Activated CD4-positive, alpha-beta T cell treated with anti-CD3 and anti-CD28 coated beads, Interleukin-10, Interleukin-2, amounts not matched to agents 100 ng/mL and 50 ng/mL, durations not matched to agents 16 hours and 8 hours (primary cell): ENCODE measurements at regions not wholly inside any gene's neighbourhood (a gene's known extent, or its start where the extent isn't known, plus 50 kb on each side); places are given as distances from the start of the nearest gene placed in this dataset.

Experiments used
- DNase-seq: peaks from one replicate; pipeline ENCODE4 v3.0.0-alpha.2; 2020

DNA sequence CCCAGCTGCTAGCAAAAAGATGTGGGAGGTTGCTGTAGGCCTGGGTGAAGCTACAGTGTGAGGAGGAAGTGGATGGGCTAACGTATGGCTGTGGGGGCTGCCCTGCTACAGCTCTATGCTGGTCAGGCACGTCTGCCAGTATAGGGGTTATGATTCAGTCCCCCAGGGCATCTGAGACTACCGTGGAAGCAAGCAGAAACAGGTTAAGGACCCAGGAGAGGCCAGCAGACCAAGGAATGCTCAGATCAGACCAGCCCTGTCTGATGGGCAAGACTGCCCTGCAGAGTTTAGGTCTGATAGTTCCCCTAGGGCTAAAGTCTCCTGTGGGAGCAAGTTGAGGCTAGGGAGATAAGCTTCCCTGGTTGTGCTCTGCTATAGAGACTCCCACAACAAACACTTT lies 416.1 kb upstream of the CTNND2 start:
- no peak for DNase-seq

DNA sequence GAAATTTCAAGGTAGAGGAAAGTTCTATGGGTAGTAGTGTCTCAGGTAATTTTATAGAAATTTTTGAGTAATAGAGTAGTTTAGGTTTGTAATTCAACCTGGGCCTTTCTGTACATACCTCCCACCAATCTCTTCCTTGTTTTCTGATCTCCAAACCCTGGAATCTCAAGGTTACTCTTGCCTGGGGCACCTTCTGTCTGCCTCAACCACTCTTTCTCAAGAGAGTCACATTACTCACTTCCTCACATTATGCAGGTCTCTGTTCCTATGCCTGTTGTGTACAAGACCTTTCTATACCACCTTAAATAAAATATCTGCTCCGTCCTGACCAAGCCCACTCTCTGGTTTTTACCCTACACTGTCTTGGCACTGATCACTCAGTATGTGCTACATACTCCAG lies 412.6 kb upstream of the CTNND2 start:
- DNase-seq, result no peak

DNA sequence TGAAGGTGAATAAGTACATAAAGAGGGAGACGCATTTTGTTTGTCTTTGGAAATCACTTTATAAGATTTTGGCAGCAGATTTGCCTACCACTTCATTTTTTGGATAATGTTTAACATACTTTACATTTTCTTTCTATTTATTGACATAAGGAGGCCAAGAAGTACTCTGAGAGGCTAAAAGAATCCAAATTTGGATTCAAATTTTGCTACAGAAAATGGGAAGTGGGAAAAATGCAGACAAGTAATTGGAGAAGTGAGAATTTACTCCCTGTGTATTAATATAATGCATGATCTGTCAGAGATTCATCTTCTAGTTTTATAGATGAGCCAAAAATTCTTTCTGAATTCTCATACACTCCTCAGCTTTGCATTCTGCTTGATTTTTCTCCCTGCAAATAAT lies 411.2 kb upstream of the CTNND2 start:
- no peak for DNase-seq

DNA sequence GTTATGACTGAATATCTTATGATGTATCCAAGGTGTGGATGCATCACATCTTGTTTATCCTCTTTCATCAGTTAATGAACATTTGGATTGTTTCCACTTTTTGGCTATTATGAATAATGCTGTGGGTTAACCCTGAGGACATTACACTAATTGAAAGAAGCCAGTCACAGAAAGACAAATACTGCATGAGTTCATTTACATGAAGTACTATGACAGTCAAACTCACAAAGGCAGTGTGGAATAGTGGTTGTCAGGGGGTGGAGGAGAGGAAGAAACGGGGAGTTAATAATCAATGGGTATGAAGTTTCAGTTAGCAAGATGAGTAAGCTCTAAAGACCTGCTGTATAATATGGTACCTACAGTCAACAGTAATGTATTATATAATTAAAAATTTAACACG lies 409.4 kb upstream of the CTNND2 start:
- no peak for DNase-seq

DNA sequence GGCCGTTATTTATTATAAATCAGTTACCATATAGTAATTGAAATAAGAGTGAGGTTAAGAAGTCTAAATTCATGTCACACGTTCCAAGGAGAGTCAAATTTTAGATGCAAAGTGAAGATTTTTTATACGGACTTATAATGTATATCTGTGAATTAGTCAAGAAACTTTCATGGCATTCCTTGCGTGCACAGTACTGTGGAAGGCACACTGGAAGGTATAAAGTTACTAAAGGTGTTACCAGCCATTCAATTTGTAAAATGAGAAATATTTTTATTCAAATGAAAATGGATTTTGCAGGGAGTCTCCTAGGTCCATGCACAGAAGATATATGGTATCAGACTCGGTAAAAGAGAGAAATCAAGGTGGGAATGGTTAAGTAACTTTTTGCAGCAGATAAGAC lies 408.1 kb upstream of the CTNND2 start:
- DNase-seq, result no peak

DNA sequence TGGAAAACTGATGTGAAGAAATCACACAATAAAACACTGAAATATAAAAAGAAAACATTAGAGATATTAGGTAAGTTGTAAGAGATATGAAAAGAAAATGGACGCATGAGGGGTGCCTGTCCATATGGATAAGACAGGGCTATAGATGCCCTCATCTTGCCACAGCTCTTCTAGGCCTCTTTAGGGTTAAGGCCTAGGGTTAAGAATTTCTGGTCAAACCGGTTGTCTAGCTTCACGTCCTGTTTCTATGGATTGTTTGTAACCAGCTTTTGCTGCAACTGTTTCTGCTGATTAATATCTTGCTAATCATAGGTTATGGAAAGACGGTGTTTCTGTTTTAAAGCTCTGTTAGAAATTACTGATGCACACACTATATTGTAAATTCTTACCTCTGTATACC lies 389.9 kb upstream of the CTNND2 start:
- no peak for DNase-seq

DNA sequence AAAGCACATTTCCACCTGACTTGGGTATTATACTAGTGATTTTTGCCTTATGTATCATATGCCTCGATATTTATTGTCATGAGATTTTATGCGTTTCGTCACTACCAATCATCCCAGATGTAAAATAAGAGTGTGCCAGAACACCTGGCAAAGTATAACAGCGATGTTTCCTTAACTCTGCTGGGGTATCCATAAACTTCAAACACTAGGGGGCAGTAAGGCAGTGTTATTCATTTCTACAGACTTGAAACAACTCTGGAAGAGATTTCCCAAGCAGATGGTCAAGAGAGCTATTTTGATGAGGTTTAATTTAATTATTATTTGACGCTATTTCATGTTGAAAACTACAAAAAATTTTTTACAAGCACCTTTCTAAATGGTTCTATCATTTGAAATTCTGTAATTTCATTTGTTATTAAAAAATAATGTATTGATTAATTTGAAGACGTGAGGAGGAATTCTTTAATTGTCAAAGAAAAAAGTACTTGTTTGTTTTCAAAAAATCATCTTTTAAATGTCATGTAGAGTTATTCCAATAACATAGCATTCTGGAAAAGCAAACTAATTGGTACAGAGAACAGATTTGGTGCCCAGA lies 388.5 kb upstream of the CTNND2 start:
- peak; percentile 1 for DNase-seq

DNA sequence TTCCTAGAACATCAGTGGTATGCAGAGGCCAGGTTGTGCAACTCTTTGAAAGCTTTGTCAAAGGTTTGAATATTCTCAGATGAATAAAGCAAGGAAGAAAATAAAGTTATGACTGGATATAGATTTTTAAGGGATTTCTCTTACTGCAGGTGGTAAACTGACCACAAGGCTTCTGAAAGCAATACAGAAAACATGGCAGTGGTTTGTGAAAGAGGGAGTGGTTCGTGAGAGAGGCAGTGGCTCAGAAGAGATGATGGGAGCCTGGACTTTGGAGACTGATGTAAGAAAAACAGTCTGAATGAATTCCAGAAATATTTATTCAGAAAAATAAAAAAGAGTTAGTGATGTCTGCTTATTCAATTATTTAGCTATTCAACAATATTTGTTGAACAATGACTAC lies 380.4 kb upstream of the CTNND2 start:
- DNase-seq, result no peak

DNA sequence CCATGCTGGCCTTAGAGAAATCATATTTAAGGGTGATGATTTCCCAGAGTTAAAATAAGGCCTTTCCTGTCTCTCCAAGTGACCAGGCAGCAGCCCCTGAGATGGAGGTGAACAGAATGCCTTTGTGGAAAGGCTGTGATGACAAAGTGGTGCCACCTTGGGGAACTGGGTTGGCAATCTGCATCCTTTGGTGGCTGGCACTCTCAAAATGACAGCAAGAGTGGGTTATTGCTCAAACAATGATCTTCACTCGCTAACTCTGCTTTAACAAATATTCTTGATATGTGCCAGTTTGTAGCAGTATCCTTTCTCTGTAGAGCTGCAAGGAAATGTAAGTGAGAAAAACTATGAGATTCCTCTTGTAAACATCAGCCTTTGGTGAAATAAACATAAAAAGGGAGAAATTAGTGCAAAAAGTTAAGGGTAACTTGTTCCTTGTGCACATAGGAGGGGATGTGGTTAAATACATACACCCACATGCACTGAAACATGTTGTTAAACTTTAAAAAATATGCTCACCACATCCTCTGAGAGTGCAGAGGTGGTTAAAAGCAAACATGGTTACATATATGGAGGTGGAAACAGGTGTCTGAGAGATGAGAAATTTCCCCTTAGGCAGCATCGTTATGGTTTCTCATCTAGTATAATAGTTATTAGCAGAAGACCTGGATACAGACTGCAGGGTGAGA lies 373.4 kb upstream of the CTNND2 start:
- no peak for DNase-seq

DNA sequence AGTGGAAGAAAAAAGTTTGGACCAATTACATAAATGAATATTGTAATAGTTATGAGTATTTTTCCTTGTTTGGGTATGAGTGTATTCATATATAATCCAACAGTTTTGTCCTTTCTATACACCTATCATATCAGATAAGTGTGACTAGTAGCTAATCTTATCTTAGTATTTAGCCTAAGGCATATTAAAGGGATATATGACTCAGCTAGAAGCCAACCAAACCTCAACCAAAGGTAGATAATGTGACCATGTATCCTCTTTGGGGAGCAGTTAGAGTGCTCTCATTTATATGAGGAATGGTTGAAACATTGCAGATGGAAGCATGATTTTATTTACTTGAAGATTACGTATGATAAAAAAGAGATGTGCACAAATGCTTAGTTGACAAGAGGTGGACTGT lies 370.0 kb upstream of the CTNND2 start:
- DNase-seq, result no peak

DNA sequence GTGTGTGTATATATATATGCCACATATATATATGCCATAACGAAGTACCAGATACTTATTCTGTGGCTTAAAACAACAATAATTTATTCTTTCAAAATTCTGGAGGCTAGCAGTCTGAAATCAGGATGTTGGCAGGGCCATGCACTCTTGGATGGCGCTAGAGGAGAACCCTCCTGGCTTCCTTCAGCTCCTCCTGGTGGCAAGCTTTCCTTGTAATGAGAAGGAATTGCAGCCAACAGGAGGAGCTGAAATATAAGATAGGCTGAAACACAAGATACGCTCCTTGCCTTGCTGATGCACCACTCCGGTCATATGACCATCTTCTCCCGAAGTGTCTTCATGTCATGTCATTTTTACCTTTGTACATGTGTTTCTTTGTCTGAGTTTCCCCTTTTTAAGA lies 368.1 kb upstream of the CTNND2 start:
- DNase-seq, result no peak

DNA sequence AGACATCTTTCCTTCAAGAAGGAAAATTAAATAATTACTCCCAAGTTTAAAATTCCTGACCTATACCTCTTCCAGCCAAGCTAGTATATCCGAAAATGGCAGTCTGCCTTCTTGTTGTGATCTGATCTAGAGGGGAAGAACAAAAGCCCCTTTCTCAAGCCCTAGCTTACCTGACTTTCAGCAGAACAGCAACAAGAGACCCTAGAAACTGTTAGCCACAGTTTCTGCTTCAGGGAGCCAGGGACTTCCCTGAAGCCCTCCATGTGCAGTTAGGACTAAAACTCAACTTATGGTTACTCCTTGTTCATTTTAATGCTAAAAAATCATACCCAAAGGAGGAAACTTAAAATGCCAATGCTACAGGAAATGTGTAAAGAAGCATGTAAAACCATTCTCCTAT lies 366.7 kb upstream of the CTNND2 start:
- no peak for DNase-seq

DNA sequence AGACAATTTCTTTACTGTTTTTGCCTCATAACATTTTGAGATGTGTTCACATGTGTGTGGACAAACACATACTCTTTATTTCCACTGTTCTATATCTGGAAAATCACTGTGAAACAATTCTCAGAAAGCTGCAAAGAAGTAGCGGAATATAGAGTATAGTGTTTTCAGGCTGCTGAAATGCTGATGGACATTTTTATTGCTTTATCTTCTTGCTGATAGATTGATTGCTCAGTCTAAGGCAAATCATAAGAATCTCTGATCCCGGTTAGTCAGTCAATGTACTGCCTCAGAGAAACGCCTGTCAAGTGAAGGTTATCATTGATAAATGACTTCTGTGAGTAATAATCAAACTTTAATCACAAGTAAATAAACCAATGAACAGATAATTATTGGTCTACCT lies 364.9 kb upstream of the CTNND2 start:
- no peak for DNase-seq

DNA sequence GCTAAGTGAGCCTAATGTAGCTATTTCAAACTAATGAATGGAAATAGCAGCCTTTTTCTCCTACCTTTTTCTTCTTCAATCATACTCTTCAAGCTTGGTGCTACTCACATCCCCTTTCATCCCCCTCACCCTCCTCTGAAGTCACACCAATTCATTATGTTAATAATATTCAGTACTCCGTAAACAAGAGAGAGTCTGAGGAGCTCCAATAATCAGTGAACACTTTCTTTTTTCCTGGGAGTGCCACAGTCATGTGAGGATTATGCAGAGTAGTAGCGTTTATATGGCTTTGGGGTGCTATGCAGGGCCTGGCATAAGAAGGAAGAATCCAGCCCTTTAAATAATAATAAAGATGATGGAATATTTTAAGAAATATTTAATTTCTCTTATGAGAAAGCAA lies 354.3 kb upstream of the CTNND2 start:
- no peak for DNase-seq

DNA sequence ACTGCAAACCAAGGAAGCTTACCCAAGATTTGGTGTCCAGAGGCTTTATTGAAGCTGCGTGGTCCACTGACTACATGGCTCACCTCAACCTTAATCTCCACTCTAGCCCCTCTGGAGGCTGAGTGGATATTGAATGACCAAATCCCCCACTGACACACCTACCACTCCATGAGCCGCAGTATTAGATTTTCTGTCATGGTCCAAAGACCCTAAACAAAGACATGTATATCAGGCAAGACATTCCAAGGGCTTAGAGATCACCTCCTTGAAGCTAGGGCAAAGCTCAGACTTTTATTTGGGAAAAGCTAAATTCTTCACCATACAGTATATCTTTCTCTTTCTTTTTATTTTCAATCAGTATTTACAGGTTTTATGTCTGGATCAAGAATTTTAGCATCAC lies 346.2 kb upstream of the CTNND2 start:
- DNase-seq, result no peak

DNA sequence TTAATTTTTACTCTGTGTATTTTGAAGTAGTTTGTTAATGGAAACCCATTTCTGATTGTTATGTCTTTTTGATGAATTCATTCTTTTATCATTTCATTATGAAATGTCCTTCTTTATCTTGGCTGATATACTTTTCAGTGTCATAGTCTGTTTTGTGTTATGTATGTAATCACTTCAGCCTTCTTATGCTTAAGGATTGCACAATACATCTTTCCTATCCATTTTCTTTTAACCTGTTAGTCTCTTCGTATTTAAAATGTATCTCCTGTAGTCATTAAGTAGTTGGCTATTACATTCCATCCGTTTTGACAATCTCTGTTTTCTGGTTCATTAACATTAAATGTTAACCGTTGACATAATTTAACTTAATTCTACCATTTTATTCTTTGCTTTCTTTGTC lies 344.6 kb upstream of the CTNND2 start:
- no peak for DNase-seq

DNA sequence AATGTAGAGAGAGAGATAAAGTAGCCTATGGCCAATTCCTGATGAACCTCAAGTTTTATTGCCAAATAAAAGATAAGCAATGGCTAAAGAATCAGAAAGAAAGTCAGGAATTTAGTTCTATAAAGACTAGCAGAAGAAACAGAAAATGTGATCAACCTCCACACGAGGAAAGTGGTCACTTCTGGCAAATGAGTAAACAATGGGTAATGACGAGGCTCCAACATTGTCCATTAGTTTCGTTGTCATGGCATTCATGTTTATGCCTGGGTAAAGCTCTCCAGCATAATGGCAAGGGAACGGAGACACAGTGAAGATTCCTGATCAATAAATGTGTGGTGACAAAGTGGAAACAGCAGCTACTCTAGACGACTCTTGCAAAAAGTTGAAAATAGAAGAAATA lies 341.8 kb upstream of the CTNND2 start:
- no peak for DNase-seq

DNA sequence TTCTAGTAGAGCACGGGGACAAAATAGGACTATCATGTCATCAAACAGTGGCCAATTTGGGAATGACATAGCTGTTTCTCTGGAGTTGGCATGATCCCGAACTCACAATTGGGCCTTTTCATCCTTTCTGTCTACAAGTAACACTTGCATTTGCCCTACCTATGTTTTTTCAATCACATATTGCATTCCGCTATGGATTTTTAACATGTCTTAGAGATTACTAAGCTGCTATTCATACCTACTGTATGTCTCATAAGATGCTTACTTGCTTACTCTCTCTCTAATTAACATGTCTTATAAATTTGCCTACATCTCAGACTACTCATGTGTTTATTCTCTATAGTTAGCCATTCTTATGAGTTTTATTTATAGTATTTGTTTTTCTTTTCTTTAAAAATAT lies 341.2 kb upstream of the CTNND2 start:
- DNase-seq, result no peak

DNA sequence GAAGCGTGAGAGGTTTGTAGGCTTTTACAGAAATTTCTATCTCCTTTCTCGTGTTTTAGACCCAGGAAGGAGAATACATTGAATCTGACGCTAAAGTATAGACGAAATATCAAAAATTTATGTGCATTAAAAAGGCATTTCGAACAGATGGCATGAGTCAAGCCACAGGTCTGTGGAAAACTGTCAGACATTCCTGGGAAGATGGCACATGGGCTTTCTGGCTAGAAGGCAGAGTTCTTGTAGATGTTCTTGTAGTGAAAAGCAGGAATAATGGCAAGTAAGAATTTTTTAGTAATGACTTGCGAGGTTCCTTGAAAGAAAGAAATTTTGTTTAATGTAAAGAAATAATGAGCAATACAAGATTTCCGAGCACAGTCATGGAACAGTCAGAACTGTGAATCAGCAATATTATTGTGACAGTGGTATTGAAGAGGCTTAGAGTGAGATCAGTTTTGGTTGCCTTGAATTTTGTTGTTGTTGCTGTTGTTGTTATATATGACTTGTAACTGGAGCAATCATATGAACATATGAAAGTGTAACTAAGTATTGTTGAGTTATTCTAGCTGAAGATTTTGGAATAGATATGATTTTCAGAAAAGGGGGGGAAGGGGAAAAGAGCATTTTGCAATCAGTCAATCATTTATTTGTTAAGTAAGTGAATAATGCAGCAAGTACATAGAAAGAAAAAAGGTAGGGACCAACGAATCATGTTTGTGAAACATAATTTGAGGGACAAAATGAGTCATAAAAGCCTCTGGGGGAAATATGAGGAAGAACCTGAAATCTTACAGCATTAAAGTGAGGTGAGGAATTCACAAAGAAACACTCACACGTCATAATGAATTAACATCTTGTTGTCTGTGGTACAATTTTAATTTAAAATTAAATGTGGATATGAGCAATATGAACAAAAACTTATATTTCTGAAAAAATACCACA lies 339.0 kb upstream of the CTNND2 start:
- no peak for DNase-seq

DNA sequence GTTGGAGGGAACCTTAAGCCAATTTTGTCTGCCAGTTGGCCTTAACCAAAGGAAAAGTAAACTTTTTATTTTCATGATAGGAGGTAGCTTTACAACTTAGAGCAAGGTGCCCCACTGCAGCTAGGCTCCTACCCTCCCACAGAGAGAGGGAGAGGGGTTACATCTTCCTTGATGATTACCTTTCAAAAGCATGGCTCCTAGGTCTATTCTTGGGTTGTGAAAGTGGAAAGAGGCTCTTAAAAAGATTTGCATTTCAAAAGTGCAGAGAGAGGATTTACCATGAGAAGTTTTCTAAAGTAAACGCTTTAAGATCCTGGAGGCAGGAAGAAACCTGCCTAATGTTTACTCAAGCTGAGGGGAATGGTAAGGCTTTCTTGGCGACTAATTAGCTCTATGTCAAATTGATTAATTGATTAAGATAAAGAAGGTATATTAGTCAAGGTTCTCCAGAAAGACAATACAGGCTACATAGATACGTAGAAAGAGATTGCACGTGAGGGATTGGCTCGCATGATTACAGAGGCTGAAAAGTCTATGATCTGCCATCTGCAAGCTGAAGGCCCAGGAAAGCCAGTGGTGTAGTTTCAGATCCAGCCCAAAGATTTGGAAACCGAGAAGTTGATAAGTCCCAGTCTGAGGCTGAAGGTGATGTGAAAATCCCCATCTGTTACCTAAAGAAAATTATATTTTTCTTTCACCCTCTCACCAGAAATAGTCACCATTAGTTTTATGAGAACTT lies 333.8 kb upstream of the CTNND2 start:
- no peak for DNase-seq

DNA sequence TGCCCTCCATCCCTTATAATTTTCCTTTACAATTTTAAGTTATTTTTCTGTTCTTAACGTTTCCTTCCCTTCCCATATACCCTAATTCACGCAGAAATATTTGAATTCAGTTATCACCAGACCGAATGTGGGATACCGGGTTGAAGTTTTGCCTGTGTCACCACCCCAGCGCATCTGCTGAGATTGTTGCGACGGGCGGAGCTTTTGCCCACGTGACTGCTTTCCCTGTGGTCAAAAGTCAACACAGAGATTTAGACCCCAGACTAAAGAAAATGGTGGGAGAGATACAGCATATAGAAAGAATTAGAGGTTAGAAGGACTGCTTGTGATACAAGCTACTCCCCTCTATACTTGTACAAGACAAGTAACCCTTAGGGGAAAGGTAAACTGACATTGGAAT lies 326.4 kb upstream of the CTNND2 start:
- no peak for DNase-seq

DNA sequence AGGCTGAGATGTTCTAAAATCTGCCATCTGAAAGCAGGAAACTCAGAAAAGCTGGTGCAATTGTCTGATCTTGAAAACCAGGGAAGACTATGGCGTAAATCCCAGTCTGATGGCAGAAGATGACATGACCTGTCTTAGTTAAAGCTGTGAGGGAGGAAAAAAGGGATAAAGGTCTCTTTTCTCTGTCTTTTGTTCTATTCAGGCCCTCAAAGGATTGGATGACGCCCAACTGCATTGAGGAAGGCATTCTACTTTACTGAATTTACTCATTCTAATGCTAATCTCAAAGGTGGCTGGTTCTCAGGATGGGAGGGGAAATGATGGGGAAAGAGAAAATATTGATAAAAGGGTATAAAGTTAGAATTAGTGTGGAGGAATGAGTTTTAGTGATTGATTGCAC lies 312.8 kb upstream of the CTNND2 start:
- DNase-seq, result no peak

DNA sequence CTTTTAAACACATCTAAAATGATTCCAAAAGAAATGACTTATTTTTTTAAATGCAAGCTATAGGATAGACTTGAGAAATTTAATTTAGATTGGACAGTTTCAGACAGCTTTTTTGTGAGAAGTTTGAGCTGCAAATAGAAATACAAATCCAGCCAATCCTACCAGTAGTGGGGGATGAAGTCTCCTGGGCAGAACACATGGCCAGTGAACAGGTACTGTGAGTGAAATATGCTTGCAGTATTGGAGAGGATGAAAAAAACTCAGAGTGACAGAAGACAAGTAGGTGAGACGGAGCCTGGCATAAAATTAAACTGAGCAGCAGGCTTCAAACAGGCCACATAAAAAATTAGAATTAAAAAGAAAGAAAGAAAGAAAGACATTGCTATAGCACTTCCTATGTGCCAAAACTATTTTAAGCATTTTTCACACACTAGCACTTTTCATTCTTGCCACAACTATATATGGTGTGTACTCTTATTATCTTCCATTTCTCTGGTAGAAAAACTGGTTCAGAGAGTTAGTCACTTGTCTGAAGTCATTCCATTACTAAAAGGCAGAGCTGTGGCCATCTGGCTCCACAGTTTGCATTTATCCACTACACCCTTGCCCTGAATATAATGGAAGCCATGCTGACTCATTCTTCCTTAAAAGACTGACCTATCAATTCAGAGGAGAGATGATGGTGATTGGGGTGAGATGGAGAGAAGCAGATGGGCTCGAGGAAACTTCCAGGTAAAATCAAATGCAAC lies 310.2 kb upstream of the CTNND2 start:
- DNase-seq, result no peak
